Endothelial cell of umbilical vein (primary cell): ENCODE measurements at regions not wholly inside any gene's neighbourhood (a gene's known extent, or its start where the extent isn't known, plus 50 kb on each side); places are given as distances from the start of the nearest gene placed in this dataset.
"Not testable (repeated sequence)": the region's sequence is repeated elsewhere in the genome, so short reads cannot be mapped to it uniquely, and the experiment has no call there.

Experiments used
- BruUV-seq: library from RNA; stranded (reverse); fragments of 400-500 nt; replicated peaks from 2 replicates; lab custom pipeline; 2021; lab: Mats Ljungman, UMichigan
- CTCF ChIA-PET: fragments of 300-600, 350-600 bp; sonication (Branson Sonifier 250); formaldehyde crosslinking; loops from one replicate; lab custom pipeline; 2021; ENCODE audit warnings: antibody characterized with exemption, inconsistent platforms; lab: Charles Lee
- POLR2A ChIA-PET: fragments of 300-600, 350-600 bp; sonication (Branson Sonifier 250); formaldehyde crosslinking; loops from one replicate; lab custom pipeline; 2021; ENCODE audit warnings: antibody characterized with exemption, inconsistent platforms; lab: Charles Lee
- DNase-seq: peaks from one replicate; pipeline ENCODE4 v3.0.0-alpha.2; 2011; ENCODE audit warnings: low read depth, low spot score
- FAIRE-seq: peaks from 2 replicates; lab custom pipeline; 2011; peaks lifted over from hg19 to GRCh38; lab: Jason Lieb, UNC
- H2AFZ ChIP-seq: 2 replicates; pipeline ENCODE4 v1.6.0; 2012; ENCODE audit warnings: low read depth, low read length, control low read depth, inconsistent platforms
- H3K27ac ChIP-seq: 2 replicates; pipeline ENCODE4 v1.5.1; 2011; ENCODE audit warnings: low read depth, mild to moderate bottlenecking, control low read depth, low read length, moderate library complexity; ENCODE audit not compliant: insufficient read depth
- H3K27me3 ChIP-seq, 2 experiments: 2 replicates each; pipeline versions ENCODE4 v1.6.0 to v1.6.1; 2011; ENCODE audit warnings: low read length in 2 of 2, mixed read lengths in 1 of 2; ENCODE audit not compliant: control insufficient read depth in 2 of 2, insufficient read depth in 2 of 2
- H3K36me3 ChIP-seq, 2 experiments: 2 replicates in 1 of 2; 3 replicates in 1 of 2; pipeline ENCODE4 v1.5.1; 2011; ENCODE audit warnings: low read length in 2 of 2, mild to moderate bottlenecking in 1 of 2, moderate library complexity in 1 of 2; ENCODE audit not compliant: control insufficient read depth in 2 of 2, insufficient read depth in 2 of 2; ENCODE audit errors: extremely low read depth in 1 of 2
- H3K4me1 ChIP-seq: 3 replicates; pipeline ENCODE4 v1.5.1; 2011; ENCODE audit warnings: mild to moderate bottlenecking, low read length; ENCODE audit not compliant: control insufficient read depth, insufficient read depth; ENCODE audit errors: extremely low read depth
- H3K4me2 ChIP-seq: 2 replicates; pipeline ENCODE4 v1.6.1; 2011; ENCODE audit warnings: low read length, control low read depth, mixed read lengths; ENCODE audit not compliant: insufficient read depth
- H3K4me3 ChIP-seq, 3 experiments: fragments of 200-600 bp in 1 of 3; sonication (generic), shearing (Covaris generic) in 1 of 3; replicated peaks in 1 of 3; 2 replicates each; pipeline ENCODE4 v1.5.1; 2011 to 2016; ENCODE audit warnings: control low read depth in 3 of 3, low read length in 3 of 3, mild to moderate bottlenecking in 2 of 3, inconsistent platforms in 1 of 3, low read depth in 1 of 3, moderate library complexity in 1 of 3; ENCODE audit not compliant: insufficient read depth in 1 of 3
- H3K79me2 ChIP-seq: 2 replicates; pipeline ENCODE4 v1.6.0; 2012; ENCODE audit warnings: low read length, inconsistent platforms; ENCODE audit not compliant: control insufficient read depth, insufficient read depth
- H3K9ac ChIP-seq: replicated peaks from 2 replicates; pipeline ENCODE3; 2011; ENCODE audit warnings: low read length, control low read depth; ENCODE audit not compliant: insufficient read depth; ENCODE audit errors: extremely low read depth
- H3K9me1 ChIP-seq: replicated peaks from 3 replicates; pipeline ENCODE4 v1.6.0; 2011; ENCODE audit warnings: mild to moderate bottlenecking, low read length; ENCODE audit not compliant: control insufficient read depth, insufficient read depth; ENCODE audit errors: extremely low read depth
- H3K9me3 ChIP-seq: replicated peaks from 2 replicates; pipeline ENCODE4 v1.5.1; 2012; ENCODE audit warnings: low read length, inconsistent platforms; ENCODE audit not compliant: control insufficient read depth, insufficient read depth
- H4K20me1 ChIP-seq: replicated peaks from 2 replicates; pipeline ENCODE3; 2011; ENCODE audit warnings: mild to moderate bottlenecking, low read length; ENCODE audit not compliant: control insufficient read depth, insufficient read depth; ENCODE audit errors: extremely low read depth
- CTCF ChIP-seq, 2 donors: IDR thresholded peaks; 1 replicate in 1 of 2; 2 replicates in 1 of 2; pipeline ENCODE4 v1.5.1; 2011; ENCODE audit warnings: low read length in 2 of 2, mild to moderate bottlenecking in 2 of 2, moderate library complexity in 2 of 2, control low read depth in 1 of 2, inconsistent platforms in 1 of 2, low read depth in 1 of 2; ENCODE audit not compliant: insufficient read depth in 1 of 2; ENCODE audit errors: extremely low read depth in 1 of 2
- EZH2 ChIP-seq: IDR thresholded peaks from 2 replicates; pipeline ENCODE4 v1.6.1; 2012; ENCODE audit warnings: borderline replicate concordance, low read depth, mild to moderate bottlenecking, moderate library complexity, low read length, inconsistent platforms; ENCODE audit not compliant: severe bottlenecking
- FOS ChIP-seq: IDR thresholded peaks from 2 replicates; pipeline ENCODE4 v1.6.1; 2011; ENCODE audit warnings: mild to moderate bottlenecking, low read length, moderate library complexity, borderline replicate concordance; ENCODE audit not compliant: insufficient read depth
- GATA2 ChIP-seq: IDR thresholded peaks from 2 replicates; pipeline ENCODE4 v1.7.0; 2011; ENCODE audit warnings: low read depth, mild to moderate bottlenecking, moderate library complexity, mixed read lengths, low read length; ENCODE audit not compliant: insufficient read length, insufficient read depth
- JUN ChIP-seq: IDR thresholded peaks from 2 replicates; pipeline ENCODE4 v1.6.1; 2011; ENCODE audit warnings: borderline replicate concordance, low read depth; ENCODE audit not compliant: insufficient read length, insufficient read depth
- MAX ChIP-seq: IDR thresholded peaks from 2 replicates; pipeline ENCODE4 v1.6.1; 2011; ENCODE audit not compliant: insufficient read depth, insufficient read length
- MYC ChIP-seq: IDR thresholded peaks from one replicate; pipeline ENCODE4 v1.6.1; 2011; ENCODE audit warnings: mild to moderate bottlenecking, low read depth, low read length
- POLR2A ChIP-seq: IDR thresholded peaks from 2 replicates; pipeline ENCODE4 v1.6.1; 2012; ENCODE audit warnings: low read depth, mild to moderate bottlenecking, control low read depth, low read length
- POLR2AphosphoS5 ChIP-seq: IDR thresholded peaks from 2 replicates; pipeline ENCODE4 v1.6.1; 2012; ENCODE audit warnings: low read depth, mild to moderate bottlenecking, control low read depth, low read length, moderate library complexity; ENCODE audit not compliant: insufficient read depth
- dilution Hi-C: fragments of 300-500 bp; cut with MboI; formaldehyde crosslinking; loops from one replicate; pipeline ENCODE4 v1.15.0; 2019; ENCODE audit warnings: low sequenced_read_pairs; ENCODE audit not compliant: extremely low pct_ligation_motif_present
- intact Hi-C: fragments of 100-400 bp; cut with micrococcal nuclease; formaldehyde crosslinking; loops from one replicate; pipeline ENCODE4 v1.10.0; 2022

- BruUV-seq = no TSS peak
- intact Hi-C loops = no loop called here
Observed at GRCh38 chrY:11070250-11071113, 1542.8 kb downstream of the TSPY10 start.

GRCh38 chrY:11085801-11086200 is 1558.1 kb downstream of the TSPY10 start:
- H4K20me1 ChIP-seq, H3K4me3 ChIP-seq, dilution Hi-C loops, BruUV-seq, H3K27me3 ChIP-seq, H3K9me1 ChIP-seq, FAIRE-seq, H3K4me2 ChIP-seq, H3K79me2 ChIP-seq, DNase-seq, H3K27ac ChIP-seq, H3K36me3 ChIP-seq, H2AFZ ChIP-seq, intact Hi-C loops, CTCF ChIA-PET, POLR2A ChIA-PET, H3K9ac ChIP-seq, H3K9me3 ChIP-seq, H3K4me1 ChIP-seq: not testable (repeated sequence)

More at GRCh38 chrY:11070250-11071113, 1542.8 kb downstream of the TSPY10 start:
- no peaks in the 10 kb centered on the region for H4K20me1 ChIP-seq
- no peaks in the 10 kb centered on the region for H3K36me3 ChIP-seq
- TF ChIP-seq JUN = no peak
- no peak for TF ChIP-seq CTCF (IDR thresholded peaks at IDR 0.05; ENCODE audit: extremely low read depth in 1 of 2, insufficient read depth in 1 of 2, low read depth in 1 of 2, low read length in 2 of 2)
- TF ChIP-seq GATA2 = no peak
- no peak for TF ChIP-seq EZH2
- no peak for TF ChIP-seq MYC
- no peak for TF ChIP-seq MAX
- no peak for TF ChIP-seq FOS
- no peak for TF ChIP-seq POLR2A
- no peak for TF ChIP-seq POLR2AphosphoS5
- H3K79me2 ChIP-seq = no peaks in the 10 kb centered on the region
- no peaks in the 10 kb centered on the region for H3K4me1 ChIP-seq
- no peaks in the 10 kb centered on the region for H3K9me3 ChIP-seq
- H3K27ac ChIP-seq = no peak overlapping the region
- no peak overlapping the region for H3K4me3 ChIP-seq
- H2AFZ ChIP-seq = no peak overlapping the region
- CTCF ChIA-PET = no interaction called here
- POLR2A ChIA-PET = no interaction called here
- H3K4me2 ChIP-seq = no peak overlapping the region
- DNase-seq (no peak), FAIRE-seq (no peak)
- H3K9me1 ChIP-seq = no peaks in the 10 kb centered on the region
- H3K27me3 ChIP-seq = no peaks in the 10 kb centered on the region
- dilution Hi-C loops = no loop called here
- H3K9ac ChIP-seq = no peak overlapping the region
